22Rv1 (cell line): ENCODE measurements at regions not wholly inside any gene's neighbourhood (a gene's known extent, or its start where the extent isn't known, plus 50 kb on each side); places are given as distances from the start of the nearest gene placed in this dataset.

Source experiments
- H3K27ac ChIP-seq: fragments of 450-650 bp; 2 replicates; pipeline ENCODE4 v1.5.1; 2017
- ZFX ChIP-seq: fragments of 450-650 bp; IDR thresholded peaks from 2 replicates; pipeline ENCODE4 v1.6.1; 2017; ENCODE audit warnings: antibody characterized with exemption, borderline replicate concordance
- TF ChIP-seq, protein P1 (sequence below): fragments of 450-650 bp; IDR thresholded peaks from 2 replicates; pipeline ENCODE4 v1.5.1; 2017; ENCODE audit warnings: mild to moderate bottlenecking

DNA sequence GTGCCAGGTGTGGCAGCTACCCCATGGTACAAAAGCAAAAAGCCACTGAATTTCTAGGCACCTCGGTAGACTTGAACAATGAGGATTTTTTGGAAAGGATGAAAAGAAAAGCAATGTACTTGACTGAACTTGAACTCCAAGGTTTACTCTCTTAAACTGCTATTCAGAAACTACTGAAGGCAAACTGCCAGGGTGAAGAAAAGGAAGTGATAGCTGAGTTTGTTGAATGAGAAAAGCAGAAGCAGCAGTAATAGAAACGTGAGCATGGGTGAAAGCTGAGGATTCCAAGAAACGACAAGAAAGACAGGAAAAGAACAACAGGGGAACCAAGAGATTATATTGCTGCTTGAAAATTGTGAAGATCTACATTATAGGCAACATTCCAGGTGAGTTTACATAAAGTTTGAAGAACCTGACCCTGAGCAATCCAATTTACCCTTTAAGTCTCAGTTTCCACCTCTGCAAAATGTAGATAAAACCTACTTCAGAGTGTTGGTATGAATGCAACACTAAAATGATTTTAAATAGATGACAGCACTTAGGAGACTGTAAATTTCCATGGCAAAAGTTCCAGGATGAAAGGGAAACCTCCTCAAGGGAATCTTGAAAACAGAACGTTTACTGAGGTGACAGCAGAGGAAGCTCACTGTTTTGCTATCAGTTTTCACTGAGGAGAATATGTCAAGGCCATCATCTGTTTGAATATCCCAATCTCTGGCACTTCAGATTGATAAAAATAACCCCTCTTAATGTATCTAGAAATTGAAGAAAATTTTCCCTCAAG, 245.8 kb downstream of the SPATA31D1 start:
- no peak overlapping the region for H3K27ac ChIP-seq
- TF ChIP-seq, protein P1, sequence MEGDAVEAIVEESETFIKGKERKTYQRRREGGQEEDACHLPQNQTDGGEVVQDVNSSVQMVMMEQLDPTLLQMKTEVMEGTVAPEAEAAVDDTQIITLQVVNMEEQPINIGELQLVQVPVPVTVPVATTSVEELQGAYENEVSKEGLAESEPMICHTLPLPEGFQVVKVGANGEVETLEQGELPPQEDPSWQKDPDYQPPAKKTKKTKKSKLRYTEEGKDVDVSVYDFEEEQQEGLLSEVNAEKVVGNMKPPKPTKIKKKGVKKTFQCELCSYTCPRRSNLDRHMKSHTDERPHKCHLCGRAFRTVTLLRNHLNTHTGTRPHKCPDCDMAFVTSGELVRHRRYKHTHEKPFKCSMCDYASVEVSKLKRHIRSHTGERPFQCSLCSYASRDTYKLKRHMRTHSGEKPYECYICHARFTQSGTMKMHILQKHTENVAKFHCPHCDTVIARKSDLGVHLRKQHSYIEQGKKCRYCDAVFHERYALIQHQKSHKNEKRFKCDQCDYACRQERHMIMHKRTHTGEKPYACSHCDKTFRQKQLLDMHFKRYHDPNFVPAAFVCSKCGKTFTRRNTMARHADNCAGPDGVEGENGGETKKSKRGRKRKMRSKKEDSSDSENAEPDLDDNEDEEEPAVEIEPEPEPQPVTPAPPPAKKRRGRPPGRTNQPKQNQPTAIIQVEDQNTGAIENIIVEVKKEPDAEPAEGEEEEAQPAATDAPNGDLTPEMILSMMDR, result no peak
- TF ChIP-seq ZFX, result no peak

DNA sequence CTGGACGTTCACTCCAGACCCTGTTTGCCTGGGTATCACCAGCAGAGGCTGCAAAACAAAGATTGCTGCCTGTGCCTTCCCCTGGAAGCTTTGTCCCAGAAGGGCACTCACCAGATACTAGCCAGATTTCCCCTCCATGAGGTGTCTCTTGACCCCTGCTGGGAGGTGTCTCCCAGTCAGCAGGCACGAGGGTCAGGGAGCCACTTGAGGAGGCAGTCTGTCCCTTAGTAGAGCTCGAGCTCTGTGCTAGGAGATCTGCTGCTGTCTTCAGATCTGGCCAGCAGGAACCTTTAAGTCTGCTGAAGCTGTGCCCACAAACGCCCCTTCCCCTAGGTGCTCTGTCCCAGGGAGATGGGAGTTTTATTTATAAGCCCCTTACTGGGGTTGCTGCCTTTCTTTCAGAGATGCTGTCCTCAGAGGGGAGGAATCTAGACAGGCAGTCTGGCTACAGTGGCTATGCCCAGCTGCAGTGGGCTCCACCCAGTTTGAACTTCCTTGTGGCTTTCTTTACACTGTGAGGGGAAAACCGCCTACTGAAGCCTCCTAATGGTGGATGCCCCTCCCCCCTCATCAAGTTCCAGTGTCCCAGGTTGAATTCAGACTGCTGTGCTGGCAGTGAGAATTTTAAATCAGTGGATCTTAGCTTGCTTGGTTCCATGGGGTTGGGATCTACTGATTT, 253.9 kb downstream of the SPATA31D1 start:
- H3K27ac ChIP-seq, result no peak overlapping the region
- no peak for TF ChIP-seq ZFX
- TF ChIP-seq, protein P1, result no peak

DNA sequence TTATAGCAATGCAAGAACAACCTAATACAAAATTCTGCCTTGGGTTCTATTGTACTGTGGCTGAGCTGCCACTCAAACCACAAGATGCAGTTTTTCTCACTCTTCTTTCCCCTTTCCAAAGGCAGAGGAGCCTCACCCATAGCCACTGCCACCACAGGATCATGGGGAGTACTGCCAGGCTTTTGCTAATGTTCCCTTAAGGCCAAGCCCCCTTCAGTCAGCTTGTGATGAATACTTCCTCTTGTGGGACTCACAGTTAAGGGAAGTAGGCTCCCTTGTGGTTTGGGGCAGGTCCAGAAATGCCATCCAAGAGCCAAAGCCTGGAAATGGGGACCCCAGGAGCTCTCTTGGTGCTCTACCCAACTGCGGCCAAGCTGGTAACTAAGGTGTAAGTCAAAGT, 258.7 kb downstream of the SPATA31D1 start:
- H3K27ac ChIP-seq, result no peak overlapping the region
- TF ChIP-seq, protein P1, result no peak
- TF ChIP-seq ZFX, result no peak

DNA sequence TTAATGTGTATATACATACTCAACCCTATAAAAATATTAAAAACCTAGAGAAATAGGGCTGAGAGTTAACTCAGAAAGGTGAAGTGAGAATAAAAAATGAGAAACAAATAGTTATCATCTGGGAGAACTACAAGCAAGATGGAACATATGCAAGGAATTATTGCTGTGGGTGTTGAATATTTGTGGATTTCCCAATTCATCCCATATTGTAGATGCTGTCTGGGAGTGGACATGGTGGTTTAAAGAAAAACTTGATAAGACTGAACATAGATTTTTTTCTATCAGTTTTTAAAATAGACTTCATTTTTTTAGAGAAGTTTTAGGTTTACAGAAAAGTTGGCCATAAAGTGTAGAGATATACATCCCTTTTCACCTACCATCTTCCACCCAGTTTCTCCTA, 263.5 kb downstream of the SPATA31D1 start:
- no peak for TF ChIP-seq ZFX
- TF ChIP-seq, protein P1, result no peak
- H3K27ac ChIP-seq, result no peak overlapping the region

DNA sequence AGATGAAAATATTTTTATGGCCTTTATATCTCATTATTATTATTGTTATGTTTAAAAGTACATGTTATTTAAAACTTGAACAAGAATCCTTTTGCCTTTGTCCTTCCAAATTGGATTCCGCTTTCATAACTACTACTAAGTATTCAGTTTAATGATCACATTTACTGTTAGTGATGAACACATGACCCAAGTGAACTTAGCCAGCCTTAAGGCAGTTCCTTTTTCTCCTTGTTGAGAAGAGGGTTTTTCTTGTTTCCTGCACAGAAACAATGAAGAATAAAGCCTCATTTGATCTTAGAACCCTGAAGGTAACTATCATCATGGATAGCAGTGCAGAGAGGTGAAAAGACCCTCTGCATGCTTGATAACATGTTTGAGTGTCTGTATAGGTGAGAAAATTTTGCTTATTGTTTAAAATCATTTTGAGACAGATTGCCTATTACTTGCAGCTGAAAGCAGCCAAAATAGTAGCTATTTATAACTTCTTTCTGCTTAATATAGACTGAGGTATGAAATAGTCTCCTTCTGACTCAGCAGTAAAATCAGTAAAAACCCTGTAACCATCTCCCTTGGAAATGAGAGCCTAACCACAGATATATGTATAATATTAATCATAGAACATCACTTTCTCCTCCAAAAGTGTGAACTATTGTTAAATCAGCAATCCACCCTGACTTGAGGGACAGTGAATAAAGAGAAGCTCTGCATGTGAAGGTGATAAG, 266.2 kb downstream of the SPATA31D1 start:
- TF ChIP-seq, protein P1, result no peak
- TF ChIP-seq ZFX, result no peak
- H3K27ac ChIP-seq, result no peak overlapping the region

DNA sequence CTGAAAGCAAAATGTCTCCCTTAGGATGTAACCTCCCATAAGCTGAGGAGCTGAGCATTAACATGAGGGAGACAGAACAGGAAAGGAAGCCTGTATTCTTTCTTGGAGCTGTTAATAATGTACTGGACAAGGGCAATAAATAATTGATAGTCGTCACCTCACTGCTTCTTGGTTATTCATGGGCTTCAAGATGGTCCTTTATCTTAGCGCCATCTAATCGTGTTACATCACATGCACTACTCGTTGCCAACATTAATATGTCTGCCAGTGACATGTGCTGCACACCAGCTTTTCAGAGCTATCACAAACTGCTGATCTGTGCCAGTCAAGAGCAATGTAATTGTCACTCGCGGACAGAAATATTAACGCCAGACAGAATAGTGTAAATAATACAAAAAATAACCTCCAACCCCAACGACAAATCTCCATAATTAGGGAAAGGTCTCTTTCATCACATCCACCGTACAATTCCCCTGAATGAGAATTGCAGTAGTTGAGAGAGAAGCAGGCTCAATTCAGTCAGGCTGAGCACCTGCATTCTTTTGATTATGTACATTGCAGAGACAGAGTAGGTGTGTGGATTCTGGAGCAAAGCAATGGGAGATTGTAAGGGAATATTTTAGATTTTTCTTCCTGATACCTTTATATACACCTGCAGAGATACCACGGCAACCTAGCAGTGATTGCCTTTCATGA, 267.1 kb downstream of the SPATA31D1 start:
- H3K27ac ChIP-seq, result no peak overlapping the region
- TF ChIP-seq, protein P1, result no peak
- no peak for TF ChIP-seq ZFX
